NCI-H2029 (cell line): ENCODE measurements at regions not wholly inside any gene's neighbourhood (a gene's known extent, or its start where the extent isn't known, plus 50 kb on each side); places are given as distances from the start of the nearest gene placed in this dataset.
"Not testable (repeated sequence)": the region's sequence is repeated elsewhere in the genome, so short reads cannot be mapped to it uniquely, and the experiment has no call there.

Source experiments
- DNase-seq: peaks from one replicate; lab custom pipeline; 2025; lab: John Stamatoyannopoulos, UW

GRCh38 chr11:24267014-24267413 lies 229.8 kb upstream of the LUZP2 start:
- DNase-seq: no peak

- DNase-seq: no peak
These were observed 225.1 kb upstream of the LUZP2 start for GRCh38 chr11:24271798-24272197.

DNA sequence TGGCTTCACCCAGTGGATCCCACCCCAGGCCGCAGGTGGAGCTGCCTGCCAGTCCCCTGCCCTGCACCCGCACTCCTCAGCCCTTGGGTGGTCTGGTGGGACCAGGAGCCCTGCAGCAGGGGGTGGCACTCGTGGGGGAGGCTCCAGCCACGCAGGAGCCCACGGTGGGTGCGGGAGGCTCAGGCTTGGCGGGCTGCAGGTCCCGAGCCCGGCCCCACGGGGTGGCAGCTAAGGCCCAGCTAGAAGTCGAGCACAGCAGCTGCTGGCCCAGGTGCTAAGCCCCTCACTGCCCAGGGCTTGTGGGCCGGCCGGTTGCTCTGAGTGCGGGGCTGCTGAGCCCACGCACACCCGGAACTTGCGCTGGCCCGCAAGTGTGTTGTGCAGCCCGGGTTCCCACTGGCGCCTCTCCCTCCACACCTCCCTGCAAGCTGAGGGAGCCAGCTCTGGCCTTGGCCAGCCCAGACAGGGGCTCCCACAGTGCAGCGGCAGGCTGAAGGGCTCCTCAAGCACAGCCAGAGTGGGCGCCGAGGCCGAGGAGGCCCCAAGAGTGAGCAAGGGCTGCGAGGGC lies 222.6 kb upstream of the LUZP2 start:
- not testable (repeated sequence) for DNase-seq

GRCh38 chr11:24286238-24286637 lies 210.6 kb upstream of the LUZP2 start:
- no peak for DNase-seq

DNA sequence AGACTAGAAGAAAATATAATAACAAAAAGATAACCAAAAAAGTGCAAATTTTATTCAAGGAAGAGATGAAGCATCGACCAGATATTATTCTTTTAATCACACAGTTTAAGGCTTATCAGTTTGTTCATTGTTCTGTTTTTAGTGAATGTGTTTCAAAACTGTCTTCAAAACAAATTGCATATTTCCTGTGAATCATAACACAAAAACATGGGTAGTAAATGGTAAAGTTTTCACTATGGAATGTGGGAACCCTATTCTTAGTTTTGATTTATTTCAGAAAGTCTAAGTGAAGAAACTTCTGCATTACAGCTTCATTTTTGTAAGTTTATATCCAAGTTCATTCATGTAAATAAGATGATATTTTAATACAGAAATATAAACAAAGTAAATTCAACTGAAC lies 207.6 kb upstream of the LUZP2 start:
- no peak for DNase-seq

DNA sequence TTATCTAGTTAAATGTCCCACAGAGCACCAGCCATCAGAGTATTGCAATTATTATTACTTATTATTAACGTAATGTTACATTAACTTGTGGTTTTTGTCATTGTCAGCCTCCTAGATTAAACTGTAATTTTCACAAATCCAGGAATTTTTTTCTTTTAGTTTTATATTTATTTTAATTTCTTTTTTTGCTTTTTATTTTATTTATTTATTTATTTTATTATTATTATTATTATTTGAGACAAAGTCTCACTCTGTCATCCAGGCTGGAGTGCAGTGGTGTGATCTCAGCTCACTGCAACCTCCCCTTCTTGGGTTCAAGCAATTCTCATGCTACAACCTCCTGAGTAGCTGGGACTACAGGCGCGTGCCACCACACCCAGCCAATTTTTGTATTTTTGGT lies 202.9 kb upstream of the LUZP2 start:
- DNase-seq: no peak

GRCh38 chr11:24295360-24295759 lies 201.5 kb upstream of the LUZP2 start:
- no peak for DNase-seq

DNA sequence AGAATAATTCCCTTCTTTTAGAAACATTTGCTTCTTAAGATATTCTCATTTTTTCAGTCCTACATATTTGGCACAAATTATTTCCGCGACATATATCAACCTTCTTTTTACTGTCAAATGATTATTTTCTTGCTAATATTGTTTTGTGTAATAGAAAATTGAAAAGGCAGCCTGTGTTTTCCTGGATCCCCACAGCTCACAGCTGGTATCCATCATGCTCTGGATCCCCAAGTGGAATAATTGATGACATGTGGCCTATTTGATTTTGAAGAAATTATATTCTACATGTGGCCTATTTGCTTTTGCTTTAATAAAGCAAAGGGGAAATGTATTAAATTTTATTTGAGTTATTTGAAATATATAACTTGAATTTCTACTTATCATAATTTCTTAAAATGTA lies 199.4 kb upstream of the LUZP2 start:
- DNase-seq: no peak

DNA sequence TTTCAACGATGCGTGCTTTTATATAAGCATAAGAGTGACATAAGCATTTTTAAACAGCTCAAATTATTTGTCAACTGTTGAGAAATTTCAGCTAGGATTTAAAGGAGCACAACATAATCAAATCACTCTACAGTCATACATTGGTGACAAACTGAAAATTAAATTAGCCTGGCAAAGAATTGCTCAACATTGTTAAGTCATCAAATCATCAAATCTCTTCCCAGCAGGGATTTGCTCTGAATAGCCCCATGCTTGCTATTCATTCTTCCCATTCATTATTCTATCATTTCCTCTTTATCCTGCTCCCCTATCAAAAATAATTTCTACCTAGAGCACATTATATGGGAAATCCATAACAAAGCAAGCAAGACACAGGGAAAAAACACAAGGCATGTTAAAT lies 198.7 kb upstream of the LUZP2 start:
- DNase-seq: no peak

GRCh38 chr11:24311974-24312373 lies 184.9 kb upstream of the LUZP2 start:
- no peak for DNase-seq

- DNase-seq: no peak
These were observed 184.2 kb upstream of the LUZP2 start for GRCh38 chr11:24312464-24313238.

- no peak for DNase-seq
These were observed 175.6 kb upstream of the LUZP2 start for GRCh38 chr11:24321229-24321628.

GRCh38 chr11:24324211-24324610 lies 172.6 kb upstream of the LUZP2 start:
- DNase-seq: no peak

DNA sequence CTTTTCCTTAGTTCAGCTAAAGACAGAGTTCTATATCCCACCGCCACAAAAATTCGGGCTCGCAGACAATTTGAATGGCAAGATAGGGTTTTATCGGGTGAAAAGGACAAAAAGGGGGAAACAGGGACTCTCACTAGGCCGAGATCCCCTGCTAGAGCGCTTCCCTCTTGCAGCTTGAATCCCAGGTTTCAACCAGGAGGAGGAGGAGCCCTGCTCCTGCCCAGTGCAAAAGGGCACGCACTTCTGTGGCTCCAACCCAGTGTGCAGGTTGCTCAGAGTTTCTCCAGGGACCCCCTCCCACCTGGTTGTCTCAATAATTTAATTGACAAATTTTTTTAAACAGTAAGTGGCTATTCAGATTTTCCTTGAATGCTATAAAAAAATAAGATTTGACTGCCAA lies 152.6 kb upstream of the LUZP2 start:
- DNase-seq: no peak

DNA sequence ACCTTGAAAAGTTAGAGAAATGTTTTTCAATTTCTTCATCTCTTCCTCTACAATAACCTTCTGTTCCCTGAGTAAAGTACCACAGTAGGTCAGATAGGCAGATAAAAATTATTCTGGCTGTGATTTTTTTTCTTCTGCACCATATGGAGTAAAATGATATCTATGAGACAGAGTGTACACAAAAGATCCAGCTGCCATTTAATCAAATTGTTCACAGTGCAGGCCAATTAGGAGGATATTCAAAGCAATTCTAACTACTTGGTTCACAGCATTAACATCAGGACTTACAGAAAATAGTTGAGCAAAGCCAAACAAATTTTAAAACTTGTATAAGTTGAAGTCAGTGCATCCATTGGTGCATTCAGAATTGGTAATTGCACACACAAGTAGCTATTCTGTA lies 147.9 kb upstream of the LUZP2 start:
- DNase-seq: no peak

DNA sequence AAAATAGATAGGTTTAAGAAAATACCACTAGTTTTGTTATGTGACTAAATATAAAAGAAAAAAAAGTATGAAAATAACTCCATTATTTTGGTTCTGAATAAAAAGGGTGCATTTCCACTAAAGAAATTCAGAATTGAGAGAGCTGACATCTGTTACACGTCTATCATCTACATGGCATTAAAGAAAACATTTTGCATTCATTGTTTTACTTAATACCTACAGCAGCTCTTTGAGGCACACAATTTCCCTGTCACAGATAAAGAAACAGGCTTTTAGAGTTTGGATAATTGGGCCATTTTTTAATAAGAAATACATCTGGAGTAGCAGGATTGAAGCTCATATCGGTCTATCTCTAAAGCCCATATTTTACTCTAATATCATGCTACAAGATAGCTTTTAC lies 145.7 kb upstream of the LUZP2 start:
- DNase-seq: no peak

DNA sequence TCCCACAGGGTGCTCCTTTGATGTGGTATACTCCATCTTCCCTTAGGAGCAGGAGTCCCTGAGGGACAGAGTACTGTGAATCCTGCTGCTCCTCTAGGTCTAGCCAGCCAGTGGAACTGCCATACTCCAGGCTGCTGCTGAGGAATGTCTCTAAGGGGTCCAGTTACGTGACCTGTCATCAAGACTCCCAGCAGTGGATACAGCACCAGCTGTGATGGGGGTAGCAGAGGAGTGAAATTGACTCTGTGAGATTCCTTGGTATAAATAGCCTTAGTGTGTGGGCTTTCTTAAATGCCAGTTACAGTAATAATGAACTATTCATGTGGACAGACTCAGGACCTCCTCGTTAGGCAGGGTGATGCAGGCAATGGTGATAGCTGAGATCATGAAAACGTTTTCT lies 140.4 kb upstream of the LUZP2 start:
- no peak for DNase-seq

DNA sequence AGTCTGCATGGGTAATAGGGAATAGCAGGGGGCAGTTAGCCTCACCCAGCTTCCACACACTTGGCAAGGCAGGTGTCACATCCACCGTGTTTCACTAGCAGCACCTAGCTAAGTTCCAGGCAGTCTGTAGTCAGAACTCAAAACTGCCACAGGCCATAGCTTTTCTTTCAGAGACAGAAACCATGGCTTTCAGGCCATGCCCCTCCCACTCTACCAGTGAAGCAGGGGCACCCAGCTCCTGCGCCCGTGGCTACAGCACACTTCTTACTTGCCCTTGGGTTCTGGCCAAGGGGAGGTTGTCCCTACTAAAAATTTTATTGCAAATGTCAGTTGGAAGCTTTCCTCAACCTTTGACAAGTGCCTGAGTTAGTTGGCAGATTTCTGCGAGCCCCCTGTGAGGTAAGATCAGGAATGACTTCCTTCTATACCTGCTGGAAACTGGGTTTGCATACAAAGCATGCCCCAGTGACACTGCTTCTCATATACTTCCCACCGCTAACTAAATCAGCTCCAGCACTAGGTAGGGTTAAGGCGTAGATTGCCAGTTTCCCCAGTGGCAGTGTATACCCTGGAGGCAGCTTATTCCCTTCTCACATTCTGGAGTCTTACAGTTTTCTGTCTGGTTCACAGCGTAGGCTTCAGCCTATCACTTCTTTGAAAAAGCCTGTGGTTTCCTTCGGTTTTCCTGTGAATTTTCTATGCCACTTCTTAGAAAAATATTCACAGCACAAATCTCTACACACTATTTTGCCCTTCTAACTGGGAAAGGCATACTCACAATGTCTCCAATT lies 139.0 kb upstream of the LUZP2 start:
- DNase-seq: no peak

DNA sequence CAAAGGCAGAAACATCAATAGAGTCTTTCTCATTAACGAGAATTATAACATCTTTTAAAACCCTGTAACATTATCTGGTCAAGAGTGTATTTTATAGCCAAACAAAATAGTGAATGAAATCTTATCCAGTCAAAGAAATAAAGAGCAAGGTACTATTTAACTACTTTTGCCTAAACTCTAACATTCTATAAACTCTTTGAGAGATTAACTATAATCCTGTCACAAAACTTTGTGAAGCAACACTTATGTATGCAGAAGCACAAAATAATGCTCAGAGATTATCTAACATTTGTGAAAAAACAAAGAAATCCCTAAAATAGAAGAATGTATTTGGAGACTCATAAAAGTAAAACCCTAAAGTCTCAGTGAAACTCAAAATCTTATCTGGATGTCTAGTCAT lies 124.4 kb upstream of the LUZP2 start:
- no peak for DNase-seq

DNA sequence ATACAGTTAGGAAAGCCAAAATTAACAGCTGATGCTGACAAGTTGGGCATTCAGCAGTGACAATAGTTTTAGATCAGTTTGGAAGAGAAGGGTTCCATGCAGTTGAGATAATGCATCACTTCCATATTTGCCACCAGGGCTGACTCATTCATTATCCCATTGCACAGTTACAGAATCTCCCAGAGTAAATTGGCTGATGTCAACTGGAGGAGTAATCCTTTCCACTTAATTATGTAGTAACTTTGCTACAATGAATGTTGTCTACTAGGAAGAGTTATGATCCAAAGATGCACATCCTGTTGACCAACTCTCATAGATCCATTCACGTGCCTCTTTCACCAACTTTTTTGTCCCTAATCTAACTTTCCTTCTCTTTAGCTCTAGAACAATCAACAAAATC lies 123.3 kb upstream of the LUZP2 start:
- DNase-seq: no peak

- no peak for DNase-seq
These were observed 121.5 kb upstream of the LUZP2 start for GRCh38 chr11:24375351-24375750.

DNA sequence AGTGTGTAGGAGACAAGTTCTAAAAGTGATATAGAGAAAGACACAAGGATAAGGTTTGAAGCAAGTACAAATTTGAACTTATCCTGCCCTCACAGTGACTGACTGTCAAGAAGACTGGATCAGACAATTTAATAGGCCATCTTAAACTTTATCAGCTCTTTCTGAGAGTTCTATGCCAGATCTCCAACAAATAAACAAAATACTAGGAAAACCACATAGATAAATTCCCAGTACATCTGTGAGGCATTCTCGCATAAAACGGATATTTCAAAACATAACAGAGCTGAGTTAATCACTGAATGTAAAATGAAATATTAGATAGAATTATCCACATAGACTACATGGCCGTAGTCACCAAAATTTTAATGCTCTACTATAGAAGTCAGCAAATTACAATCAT lies 120.9 kb upstream of the LUZP2 start:
- DNase-seq: no peak

GRCh38 chr11:24383137-24383536 lies 113.7 kb upstream of the LUZP2 start:
- DNase-seq: no peak
